DOHH2 (cell line): ENCODE measurements at regions not wholly inside any gene's neighbourhood (a gene's known extent, or its start where the extent isn't known, plus 50 kb on each side); places are given as distances from the start of the nearest gene placed in this dataset.

ENCODE experiments used
- H3F3A ChIP-seq: fragments of 200-600 bp; sonication (generic), shearing (Covaris generic); 2 replicates; pipeline ENCODE4 v1.6.0; 2016; ENCODE audit warnings: antibody characterized with exemption, mild to moderate bottlenecking; ENCODE audit not compliant: control insufficient read depth, insufficient read depth
- H3K27ac ChIP-seq: fragments of 200-600 bp; sonication (generic); 2 replicates; pipeline ENCODE4 v1.5.1; 2014; ENCODE audit warnings: low read depth, mild to moderate bottlenecking, low read length, moderate library complexity
- H3K27me3 ChIP-seq: fragments of 200-600 bp; sonication (generic); 2 replicates; pipeline ENCODE4 v1.6.1; 2014; ENCODE audit warnings: mild to moderate bottlenecking, low read length, mixed read lengths; ENCODE audit not compliant: control insufficient read depth
- H3K36me3 ChIP-seq: fragments of 200-600 bp; sonication (generic); 2 replicates; pipeline ENCODE4 v1.6.1; 2014; ENCODE audit warnings: mild to moderate bottlenecking, low read length, moderate library complexity, mixed read lengths; ENCODE audit not compliant: control insufficient read depth
- H3K4me1 ChIP-seq: fragments of 200-600 bp; sonication (generic); 2 replicates; pipeline ENCODE4 v1.6.1; 2014; ENCODE audit warnings: mild to moderate bottlenecking, low read length, mixed read lengths; ENCODE audit not compliant: control insufficient read depth
- H3K4me2 ChIP-seq: fragments of 200-600 bp; sonication (generic); 2 replicates; pipeline ENCODE4 v1.6.0; 2014; ENCODE audit warnings: mild to moderate bottlenecking, low read length, moderate library complexity
- H3K4me3 ChIP-seq: fragments of 200-600 bp; sonication (generic); 2 replicates; pipeline ENCODE4 v1.5.1; 2014; ENCODE audit warnings: mild to moderate bottlenecking, low read length, mixed read lengths
- H3K79me2 ChIP-seq: fragments of 200-600 bp; sonication (generic); 2 replicates; pipeline ENCODE4 v1.6.1; 2014; ENCODE audit warnings: mild to moderate bottlenecking, low read length, mixed read lengths; ENCODE audit not compliant: control insufficient read depth
- H3K9me2 ChIP-seq: fragments of 200-600 bp; sonication (generic); replicated peaks from 2 replicates; pipeline ENCODE4 v1.6.1; 2014; ENCODE audit warnings: mild to moderate bottlenecking, low read length, mixed read lengths; ENCODE audit not compliant: control insufficient read depth
- H3K9me3 ChIP-seq: fragments of 200-600 bp; sonication (generic); 2 replicates; pipeline ENCODE4 v1.6.1; 2014; ENCODE audit warnings: antibody characterized with exemption, low read length, mixed read lengths; ENCODE audit not compliant: control insufficient read depth, insufficient read depth
- H4K20me1 ChIP-seq: fragments of 200-600 bp; sonication (generic); 2 replicates; pipeline ENCODE4 v1.6.0; 2014; ENCODE audit warnings: low read depth, mild to moderate bottlenecking, antibody characterized with exemption, low read length, moderate library complexity; ENCODE audit not compliant: control insufficient read depth, insufficient read depth
- CTCF ChIP-seq: fragments of 200-600 bp; sonication (generic); IDR thresholded peaks from one replicate; pipeline ENCODE4 v1.5.1; 2014; ENCODE audit warnings: antibody characterized with exemption, mild to moderate bottlenecking, low read depth, low read length; ENCODE audit not compliant: poor library complexity, severe bottlenecking
- EZH2phosphoT487 ChIP-seq: fragments of 200-600 bp; sonication (generic); IDR thresholded peaks from 2 replicates; pipeline ENCODE4 v1.6.1; 2017; ENCODE audit warnings: borderline replicate concordance, mild to moderate bottlenecking, antibody characterized with exemption, low read length, moderate library complexity, mixed read lengths

- H3K4me2 ChIP-seq, result no peak overlapping the region
- TF ChIP-seq CTCF, result no peak
- TF ChIP-seq EZH2phosphoT487, result no peak
- no peak overlapping the region for H3K27ac ChIP-seq
- no peaks in the 10 kb centered on the region for H3F3A ChIP-seq
- H3K9me3 ChIP-seq, result no peaks in the 10 kb centered on the region
- no peak overlapping the region for H3K4me3 ChIP-seq
- no peaks in the 10 kb centered on the region for H3K27me3 ChIP-seq
- H3K9me2 ChIP-seq, result no peaks in the 10 kb centered on the region; the same call in 1 of the 2 replicates
- H3K79me2 ChIP-seq, result no peaks in the 10 kb centered on the region
- H3K36me3 ChIP-seq, result no peaks in the 10 kb centered on the region
- H3K4me1 ChIP-seq, result no peaks in the 10 kb centered on the region
- no peaks in the 10 kb centered on the region for H4K20me1 ChIP-seq
Observed at GRCh38 chr3:118593277-118593670, 441.4 kb downstream of the IGSF11 start.

- Histone ChIP-seq H3K4me1 (no peaks in the 10 kb centered on the region), H3K27ac (no peak overlapping the region), H3K4me3 (no peak overlapping the region), H3K79me2 (no peaks in the 10 kb centered on the region), H3F3A (no peaks in the 10 kb centered on the region), H3K9me2 (no peaks in the 10 kb centered on the region; the same call in 1 of the 2 replicates), H4K20me1 (no peaks in the 10 kb centered on the region), H3K4me2 (no peak overlapping the region), H3K27me3 (no peaks in the 10 kb centered on the region), H3K36me3 (no peaks in the 10 kb centered on the region), H3K9me3 (no peaks in the 10 kb centered on the region)
- TF ChIP-seq CTCF (no peak), EZH2phosphoT487 (no peak)
Observed at GRCh38 chr3:118597184-118597583, 437.5 kb downstream of the IGSF11 start.

GRCh38 chr3:118607915-118608820 lies 426.5 kb downstream of the IGSF11 start:
- Histone ChIP-seq H3K79me2 (no peaks in the 10 kb centered on the region), H3K9me2 (no peaks in the 10 kb centered on the region), H3K9me3 (no peaks in the 10 kb centered on the region), H3K4me3 (no peak overlapping the region), H3K4me1 (no peaks in the 10 kb centered on the region), H3K4me2 (no peak overlapping the region), H3K36me3 (no peaks in the 10 kb centered on the region), H3F3A (no peaks in the 10 kb centered on the region), H3K27me3 (no peaks in the 10 kb centered on the region), H3K27ac (no peak overlapping the region), H4K20me1 (no peaks in the 10 kb centered on the region)
- TF ChIP-seq CTCF (no peak), EZH2phosphoT487 (no peak)
